Tibial artery (tissue), 4 donors: ENCODE measurements at regions not wholly inside any gene's neighbourhood (a gene's known extent, or its start where the extent isn't known, plus 50 kb on each side); places are given as distances from the start of the nearest gene placed in this dataset.
A peak's percentile ranks its signal among the peaks of the same experiment; 100 is the strongest.

Experiments
- DNase-seq, 2 donors: peaks; one replicate each; pipeline ENCODE4 v3.0.0-alpha.2; 2019
- H3K27ac ChIP-seq, 2 donors: fragments of 200-600 bp; sonication (generic) in 1 of 2; 1 replicate in 1 of 2; 2 replicates in 1 of 2; pipeline ENCODE4 v1.5.1; 2018 to 2019; ENCODE audit warnings: mild to moderate bottlenecking in 1 of 2
- H3K27me3 ChIP-seq, 2 donors: fragments of 200-600 bp; sonication (generic) in 1 of 2; one replicate each; pipeline versions ENCODE4 v1.5.1 to v1.6.0; 2016 to 2019
- H3K36me3 ChIP-seq, 3 donors: fragments of 200-600 bp; sonication (generic) in 2 of 3; one replicate each; pipeline ENCODE4 v1.5.1; 2016 to 2019; ENCODE audit warnings: mild to moderate bottlenecking in 2 of 3
- H3K4me1 ChIP-seq, 4 donors: fragments of 200-600 bp; sonication (generic) in 2 of 4; 1 replicate in 3 of 4; 2 replicates in 1 of 4; pipeline ENCODE4 v1.5.1; 2016 to 2019
- H3K4me3 ChIP-seq, 2 donors: fragments of 200-600 bp; sonication (generic) in 1 of 2; 1 replicate in 1 of 2; 2 replicates in 1 of 2; pipeline ENCODE4 v1.5.1; 2018 to 2019; ENCODE audit warnings: mild to moderate bottlenecking in 2 of 2
- H3K9me3 ChIP-seq, 3 donors: fragments of 200-600 bp; sonication (generic) in 1 of 3; one replicate each; pipeline ENCODE4 v1.5.1; 2016 to 2019
- CTCF ChIP-seq, 2 experiments: fragments of 200-600 bp in 1 of 2; fragments of 450-650 bp in 1 of 2; IDR thresholded peaks; one replicate each; pipeline ENCODE4 v1.5.1; 2017 to 2019; ENCODE audit warnings: antibody characterized with exemption in 2 of 2, mild to moderate bottlenecking in 1 of 2, moderate library complexity in 1 of 2
- intact Hi-C: fragments of 100-400 bp; cut with DNase I; formaldehyde crosslinking; loops from one replicate; pipeline ENCODE4 v1.15.0; 2023; ENCODE audit warnings: low total_unique reads

- Histone ChIP-seq H3K36me3 (no peaks in the 10 kb centered on the region), H3K4me1 (peaks cover 0 to 10% (median 0%) of the 10 kb centered on the region in 4 donors), H3K9me3 (peaks cover 0 to 3% (median 0%) of the 10 kb centered on the region in 3 donors), H3K27me3 (no peaks in the 10 kb centered on the region), H3K27ac (no peak overlapping the region), H3K4me3 (no peak overlapping the region)
- TF ChIP-seq CTCF (IDR thresholded peaks at IDR 0.05): no peak
- intact Hi-C loops: no loop called here
- DNase-seq: no peak
These were observed 879.0 kb downstream of the LTN1 start for GRCh38 chr21:28113718-28114117.

DNA sequence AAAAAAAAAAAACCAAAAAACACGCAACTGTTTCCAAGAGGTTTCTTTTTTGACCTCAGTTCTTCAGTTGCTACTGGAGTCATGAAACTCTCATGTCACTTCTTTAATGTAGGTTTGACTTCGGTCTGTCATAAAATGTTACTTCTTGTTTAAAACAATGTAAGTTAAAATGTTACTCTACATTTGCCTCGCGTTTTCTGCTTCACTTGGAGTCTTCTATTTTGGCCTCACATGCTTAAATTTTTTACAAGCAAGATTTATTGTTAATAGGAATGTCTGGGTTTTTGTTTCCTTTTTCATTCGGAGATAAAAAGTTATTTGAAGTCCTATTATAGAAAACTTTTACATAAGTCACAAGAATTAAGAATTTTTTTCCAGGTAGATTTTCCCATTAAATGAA lies 880.2 kb downstream of the LTN1 start:
- no peak overlapping the region for H3K4me3 ChIP-seq
- intact Hi-C loops: no loop called here
- no peaks in the 10 kb centered on the region for H3K36me3 ChIP-seq
- peaks cover 0 to 10% (median 0%) of the 10 kb centered on the region in 4 donors for H3K4me1 ChIP-seq
- H3K9me3 ChIP-seq: peaks cover 0 to 3% (median 0%) of the 10 kb centered on the region in 3 donors
- no peak for TF ChIP-seq CTCF (IDR thresholded peaks at IDR 0.05)
- H3K27me3 ChIP-seq: no peaks in the 10 kb centered on the region
- no peak for DNase-seq
- no peak overlapping the region for H3K27ac ChIP-seq

DNA sequence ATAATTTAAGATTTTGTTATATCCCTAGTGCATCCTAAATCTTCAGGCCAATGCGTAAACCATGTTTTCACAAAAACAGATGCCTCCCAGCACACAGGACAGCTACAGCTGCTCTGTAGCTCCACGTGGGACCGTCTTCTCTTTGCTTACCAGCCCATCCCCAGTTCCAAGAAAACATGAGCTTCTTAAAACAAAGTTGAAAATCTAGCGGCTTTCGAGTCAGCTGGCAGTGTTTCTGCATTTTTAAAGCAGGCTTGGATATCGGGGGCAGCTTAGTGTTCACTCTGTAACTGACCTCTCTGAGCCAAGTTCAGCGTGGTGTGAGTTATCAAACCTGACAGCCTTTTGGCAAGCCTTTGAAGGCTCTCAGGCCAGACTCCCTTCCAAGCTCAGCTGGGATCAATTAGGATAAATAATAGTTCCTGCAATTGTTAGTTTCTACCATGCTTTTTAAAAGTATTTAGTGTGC lies 881.5 kb downstream of the LTN1 start:
- no peak for DNase-seq

DNA sequence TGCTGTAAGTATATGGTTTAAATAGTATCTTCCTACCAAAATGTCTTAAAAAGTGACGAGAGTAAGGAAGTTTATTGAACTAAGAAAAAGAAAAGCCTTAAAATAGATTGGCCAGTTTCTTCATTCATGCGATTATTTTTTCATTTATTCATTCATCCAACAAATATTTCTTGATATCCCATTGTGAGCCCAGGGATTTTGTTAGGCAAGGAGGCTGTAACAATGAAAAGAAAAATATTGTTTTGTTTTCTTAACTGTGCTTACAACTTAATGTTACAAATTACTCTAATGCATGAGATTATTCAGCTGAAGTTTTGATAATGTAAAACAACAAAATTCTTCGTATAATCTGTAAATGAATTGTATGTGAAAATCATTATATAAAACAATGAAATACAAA lies 882.0 kb downstream of the LTN1 start:
- Histone ChIP-seq H3K4me1 (peaks cover 0 to 10% (median 0%) of the 10 kb centered on the region in 4 donors), H3K27me3 (no peaks in the 10 kb centered on the region), H3K9me3 (peaks cover 0 to 3% (median 0%) of the 10 kb centered on the region in 3 donors), H3K36me3 (no peaks in the 10 kb centered on the region), H3K4me3 (no peak overlapping the region), H3K27ac (no peak overlapping the region)
- intact Hi-C loops: no loop called here
- DNase-seq: no peak
- TF ChIP-seq CTCF (IDR thresholded peaks at IDR 0.05): no peak

More for the DNA sequence above, 881.5 kb downstream of the LTN1 start:
- TF ChIP-seq CTCF (IDR thresholded peaks at IDR 0.05): no peak
- Histone ChIP-seq H3K27me3 (no peaks in the 10 kb centered on the region), H3K27ac (no peak overlapping the region), H3K9me3 (peaks cover 0 to 3% (median 0%) of the 10 kb centered on the region in 3 donors), H3K36me3 (no peaks in the 10 kb centered on the region), H3K4me3 (peak overlapping the region in 1 of 2 donors; percentile 11), H3K4me1 (peaks cover 0 to 10% (median 0%) of the 10 kb centered on the region in 4 donors)
- intact Hi-C loops: no loop called here

DNA sequence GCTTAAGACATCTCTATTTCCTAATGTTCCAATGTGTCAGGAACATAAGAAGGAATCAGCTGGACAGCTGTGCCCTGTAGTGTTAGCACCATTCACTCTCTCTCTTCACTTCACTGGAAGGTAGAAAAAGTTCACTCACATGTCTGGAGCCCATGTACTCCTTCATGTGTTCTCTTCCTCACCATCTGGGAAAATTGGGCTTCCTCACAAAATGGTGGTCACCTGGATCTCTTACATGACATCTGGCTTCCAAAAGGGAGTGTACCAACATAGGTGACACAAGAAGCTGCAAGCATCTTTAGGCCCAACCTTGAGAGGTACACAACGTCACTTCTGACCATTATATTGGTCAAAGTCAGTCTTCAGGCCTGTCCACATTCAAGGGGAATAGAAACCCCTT lies 882.6 kb downstream of the LTN1 start:
- H3K27ac ChIP-seq: no peak overlapping the region

More for the DNA sequence above, 882.6 kb downstream of the LTN1 start:
- H3K27me3 ChIP-seq: no peaks in the 10 kb centered on the region
- peaks cover 0 to 3% (median 0%) of the 10 kb centered on the region in 3 donors for H3K9me3 ChIP-seq
- intact Hi-C loops: no loop called here
- peaks cover 0 to 10% (median 0%) of the 10 kb centered on the region in 4 donors for H3K4me1 ChIP-seq
- DNase-seq: no peak
- TF ChIP-seq CTCF (IDR thresholded peaks at IDR 0.05): no peak
- H3K36me3 ChIP-seq: no peaks in the 10 kb centered on the region
- no peak overlapping the region for H3K4me3 ChIP-seq
